GM12878 (cell line): ENCODE measurements at regions not wholly inside any gene's neighbourhood (a gene's known extent, or its start where the extent isn't known, plus 50 kb on each side); places are given as distances from the start of the nearest gene placed in this dataset.

Source experiments
- ATAC-seq: fragments of 200-7000 bp; cut with Tn5 transposase; 3 replicates; pipeline ENCODE4 v1.9.1; 2020; ENCODE audit warnings: mild to moderate bottlenecking, moderate library complexity
- BruUV-seq: library from RNA; stranded (reverse); fragments of 400-500 nt; replicated peaks from 2 replicates; lab custom pipeline; 2021; lab: Mats Ljungman, UMichigan
- CTCF ChIA-PET: fragments of 300-600 bp; sonication (Branson Sonifier 250); formaldehyde crosslinking; extraction: SDS; loops from one replicate; lab custom pipeline; 2021; ENCODE audit warnings: inconsistent platforms; lab: Yijun Ruan, JAX
- POLR2A ChIA-PET: fragments of 350-600 bp; formaldehyde crosslinking; extraction: SDS; loops from one replicate; lab custom pipeline; 2021; ENCODE audit warnings: inconsistent platforms; lab: Charles Lee
- RAD21 ChIA-PET: fragments of 300-600 bp; sonication (Branson Sonifier 250); formaldehyde crosslinking; loops from one replicate; lab custom pipeline; 2023; ENCODE audit warnings: antibody characterized with exemption; ENCODE audit not compliant: unreplicated experiment; lab: Charles Lee
- SMC1A ChIA-PET: fragments of 300-600 bp; sonication (Branson Sonifier 250); formaldehyde crosslinking; loops from one replicate; lab custom pipeline; 2023; ENCODE audit not compliant: unreplicated experiment, uncharacterized antibody; lab: Charles Lee
- DNase-seq: peaks from one replicate; pipeline ENCODE4 v3.0.0-alpha.2; 2011; ENCODE audit warnings: low read depth, low spot score
- FAIRE-seq: peaks from 3 replicates; lab custom pipeline; 2011; peaks lifted over from hg19 to GRCh38; lab: Jason Lieb, UNC
- H2AFZ ChIP-seq: 2 replicates; pipeline ENCODE4 v1.6.0; 2011; ENCODE audit warnings: low read depth, low read length, control low read depth; ENCODE audit not compliant: control insufficient read depth
- H3K27ac ChIP-seq: 2 replicates; pipeline ENCODE4 v1.5.1; 2011; ENCODE audit warnings: control low read depth; ENCODE audit not compliant: control insufficient read depth, insufficient read depth
- H3K27me3 ChIP-seq, 2 experiments: replicated peaks in 1 of 2; 2 replicates each; pipeline versions ENCODE4 v1.6.0 to v1.6.1; 2011; ENCODE audit warnings: low read length in 1 of 2; ENCODE audit not compliant: control insufficient read depth in 2 of 2, insufficient read depth in 2 of 2
- H3K36me3 ChIP-seq, 2 experiments: 2 replicates each; pipeline ENCODE4 v1.5.1; 2011; ENCODE audit warnings: low read length in 1 of 2; ENCODE audit not compliant: control insufficient read depth in 2 of 2, insufficient read depth in 2 of 2
- H3K4me1 ChIP-seq: 2 replicates; pipeline ENCODE4 v1.6.1; 2011; ENCODE audit warnings: mild to moderate bottlenecking, low read length, moderate library complexity, mixed read lengths; ENCODE audit not compliant: control insufficient read depth, insufficient read depth
- H3K4me2 ChIP-seq: 2 replicates; pipeline ENCODE4 v1.6.0; 2011; ENCODE audit warnings: control low read depth; ENCODE audit not compliant: control insufficient read depth, insufficient read depth
- H3K4me3 ChIP-seq: fragments of 200-600 bp; sonication (generic); 2 replicates; pipeline ENCODE4 v1.5.1; 2016
- H3K79me2 ChIP-seq: 2 replicates; pipeline ENCODE4 v1.6.0; 2011; ENCODE audit warnings: low read length; ENCODE audit not compliant: control insufficient read depth, insufficient read depth
- H3K9ac ChIP-seq: 2 replicates; pipeline ENCODE4 v1.8.0; 2011; ENCODE audit warnings: low read length, control low read depth, mixed read lengths; ENCODE audit not compliant: control insufficient read depth, insufficient read depth
- H3K9me3 ChIP-seq: replicated peaks from 3 replicates; pipeline ENCODE4 v1.5.1; 2011; ENCODE audit warnings: mild to moderate bottlenecking, low read length; ENCODE audit not compliant: control insufficient read depth, insufficient read depth
- H4K20me1 ChIP-seq: 2 replicates; pipeline ENCODE4 v1.6.0; 2011; ENCODE audit not compliant: control insufficient read depth, insufficient read depth
- MLLT1 ChIP-seq: fragments of 450-650 bp; IDR thresholded peaks from 2 replicates; pipeline ENCODE4 v1.6.1; 2016; ENCODE audit warnings: mild to moderate bottlenecking
- MYC ChIP-seq: IDR thresholded peaks from 2 replicates; pipeline ENCODE4 v1.6.1; 2011; ENCODE audit warnings: mild to moderate bottlenecking, low read length, moderate library complexity, inconsistent platforms; ENCODE audit not compliant: insufficient read depth, insufficient replicate concordance, insufficient read length, severe bottlenecking
- NBN ChIP-seq: fragments of 450-650 bp; IDR thresholded peaks from 2 replicates; pipeline ENCODE4 v1.6.1; 2016
- PAX5 ChIP-seq: IDR thresholded peaks from 2 replicates; pipeline ENCODE4 v1.6.1; 2011; ENCODE audit warnings: low read depth, low read length, borderline replicate concordance
- YY1 ChIP-seq: IDR thresholded peaks from 2 replicates; pipeline ENCODE4 v1.6.1; 2011; ENCODE audit warnings: low read depth, mild to moderate bottlenecking, low read length
- ZNF592 ChIP-seq: fragments of 450-650 bp; IDR thresholded peaks from 2 replicates; pipeline ENCODE4 v1.6.1; 2017; ENCODE audit warnings: mild to moderate bottlenecking, moderate library complexity
- WGBS: methylation state at CpG from one replicate; pipeline ENCODE4 v1.1.6; 2016; ENCODE audit warnings: low lambda C conversion rate; ENCODE audit not compliant: insufficient replicate concordance, insufficient coverage; ENCODE audit errors: missing lambda C conversion rate; 5-methylcytosine and 5-hydroxymethylcytosine counted together
- in situ Hi-C: fragments of 300-500 bp; cut with MboI; formaldehyde crosslinking; loops from 9 replicates; pipeline ENCODE4 v1.14.3; 2018; ENCODE audit warnings: mixed read lengths
- intact Hi-C: fragments of 100-400 bp; cut with micrococcal nuclease; formaldehyde crosslinking; loops from one replicate; pipeline ENCODE4 v1.14.2; 2022; ENCODE audit not compliant: unreplicated experiment

GRCh38 chr15:98025237-98025636 lies 64.7 kb downstream of the ARRDC4 start:
- SMC1A ChIA-PET, result no interaction called here
- TF ChIP-seq PAX5, result no peak
- TF ChIP-seq NBN, result no peak
- no peak for TF ChIP-seq MLLT1
- no peak for TF ChIP-seq YY1
- no peak for TF ChIP-seq MYC
- no peak for TF ChIP-seq ZNF592
- Histone ChIP-seq H3K36me3 (no peaks in the 10 kb centered on the region), H2AFZ (no peak overlapping the region), H3K27me3 (no peaks in the 10 kb centered on the region), H3K9ac (no peak overlapping the region), H3K27ac (no peak overlapping the region), H3K79me2 (no peaks in the 10 kb centered on the region), H3K4me3 (no peak overlapping the region), H4K20me1 (no peaks in the 10 kb centered on the region), H3K4me2 (no peak overlapping the region), H3K4me1 (no peaks in the 10 kb centered on the region), H3K9me3 (no peaks in the 10 kb centered on the region; the same call in 2 of the 3 replicates)
- WGBS, result 53% methylated on average over 2 of the region's 2 CpGs
- CTCF ChIA-PET, result interaction anchor here (0.6 kb wide), 1 partner anchor 391 kb away, joined by 3 read pairs; no protein-coding TSS in a partner anchor
- RAD21 ChIA-PET, result no interaction called here
- in situ Hi-C loops (no loop called here), intact Hi-C loops (no loop called here)
- BruUV-seq, result no TSS peak
- FAIRE-seq, result no peak
- POLR2A ChIA-PET, result no interaction called here
- DNase-seq, result no peak
- no peak for ATAC-seq
